OCI-LY7 (cell line): ENCODE measurements at regions not wholly inside any gene's neighbourhood (a gene's known extent, or its start where the extent isn't known, plus 50 kb on each side); places are given as distances from the start of the nearest gene placed in this dataset.

Source experiments
- BruUV-seq: library from RNA; stranded (reverse); fragments of 400-500 nt; replicated peaks from 2 replicates; lab custom pipeline; 2021; lab: Mats Ljungman, UMichigan
- CTCF ChIA-PET: fragments of 300-600 bp; sonication (Branson Sonifier 250); formaldehyde crosslinking; loops from one replicate; lab custom pipeline; 2022; ENCODE audit warnings: antibody characterized with exemption; ENCODE audit not compliant: unreplicated experiment; lab: Charles Lee
- POLR2A ChIA-PET: fragments of 300-600 bp; sonication (Branson Sonifier 250); formaldehyde crosslinking; loops from one replicate; lab custom pipeline; 2022; ENCODE audit warnings: antibody characterized with exemption; lab: Charles Lee
- DNase-seq: peaks from one replicate; pipeline ENCODE4 v3.0.0-alpha.2; 2015; ENCODE audit warnings: low spot score
- H2AFZ ChIP-seq: fragments of 200-600 bp; sonication (generic), shearing (Covaris generic); 2 replicates; pipeline ENCODE4 v1.6.1; 2014; ENCODE audit warnings: mild to moderate bottlenecking, antibody characterized with exemption, low read length, moderate library complexity
- H3K27ac ChIP-seq: fragments of 200-600 bp; sonication (generic); 2 replicates; pipeline ENCODE4 v1.5.1; 2014; ENCODE audit warnings: mixed run types, low read depth, mild to moderate bottlenecking, moderate library complexity, low read length, inconsistent platforms; ENCODE audit not compliant: poor library complexity, severe bottlenecking
- H3K36me3 ChIP-seq: fragments of 200-600 bp; sonication (generic); 2 replicates; pipeline ENCODE4 v1.6.1; 2014; ENCODE audit warnings: mild to moderate bottlenecking, antibody characterized with exemption, low read length, moderate library complexity, mixed read lengths; ENCODE audit not compliant: insufficient read depth
- H3K4me1 ChIP-seq: fragments of 200-600 bp; sonication (generic); 2 replicates; pipeline ENCODE4 v1.5.1; 2014; ENCODE audit warnings: mild to moderate bottlenecking, low read length; ENCODE audit not compliant: insufficient read depth, poor library complexity, severe bottlenecking
- H3K4me2 ChIP-seq: fragments of 200-600 bp; sonication (generic); 2 replicates; pipeline ENCODE4 v1.6.1; 2014; ENCODE audit warnings: mild to moderate bottlenecking, low read length
- H3K4me3 ChIP-seq: fragments of 200-600 bp; sonication (generic); 2 replicates; pipeline ENCODE4 v1.5.1; 2014; ENCODE audit warnings: mild to moderate bottlenecking, low read depth, low read length; ENCODE audit not compliant: poor library complexity, severe bottlenecking
- H3K79me2 ChIP-seq: fragments of 200-600 bp; sonication (generic); 2 replicates; pipeline ENCODE4 v1.6.1; 2016; ENCODE audit warnings: low read depth, mild to moderate bottlenecking, low read length, moderate library complexity, mixed read lengths; ENCODE audit not compliant: insufficient read depth
- H3K9me2 ChIP-seq: fragments of 200-600 bp; sonication (generic); 2 replicates; pipeline ENCODE4 v1.6.1; 2016; ENCODE audit warnings: mild to moderate bottlenecking, low read length, mixed read lengths; ENCODE audit not compliant: insufficient read depth
- H3K9me3 ChIP-seq: fragments of 200-600 bp; sonication (generic); 2 replicates; pipeline ENCODE4 v1.6.1; 2014; ENCODE audit warnings: mild to moderate bottlenecking, mixed run types, low read length, mixed read lengths
- H4K20me1 ChIP-seq: fragments of 200-600 bp; sonication (generic); 2 replicates; pipeline ENCODE4 v1.6.1; 2014; ENCODE audit warnings: mild to moderate bottlenecking, antibody characterized with exemption, low read length, moderate library complexity, mixed read lengths; ENCODE audit not compliant: insufficient read depth
- EZH2phosphoT487 ChIP-seq: fragments of 200-600 bp; sonication (generic); IDR thresholded peaks from 2 replicates; pipeline ENCODE4 v1.6.1; 2018; ENCODE audit warnings: low read depth, borderline replicate concordance, mild to moderate bottlenecking, mixed run types, antibody characterized with exemption, low read length, moderate library complexity, mixed read lengths
- intact Hi-C: fragments of 100-400 bp; cut with micrococcal nuclease; formaldehyde crosslinking; loops from one replicate; pipeline ENCODE4 v1.10.0; 2022; ENCODE audit not compliant: unreplicated experiment
- TF ChIP-seq, protein P1 (sequence below): fragments of 200-600 bp; sonication (generic); conservative IDR thresholded peaks from 2 replicates; pipeline ENCODE4 v1.5.1; 2014; ENCODE audit warnings: mild to moderate bottlenecking, antibody characterized with exemption, low read length, moderate library complexity, mixed read lengths

DNA sequence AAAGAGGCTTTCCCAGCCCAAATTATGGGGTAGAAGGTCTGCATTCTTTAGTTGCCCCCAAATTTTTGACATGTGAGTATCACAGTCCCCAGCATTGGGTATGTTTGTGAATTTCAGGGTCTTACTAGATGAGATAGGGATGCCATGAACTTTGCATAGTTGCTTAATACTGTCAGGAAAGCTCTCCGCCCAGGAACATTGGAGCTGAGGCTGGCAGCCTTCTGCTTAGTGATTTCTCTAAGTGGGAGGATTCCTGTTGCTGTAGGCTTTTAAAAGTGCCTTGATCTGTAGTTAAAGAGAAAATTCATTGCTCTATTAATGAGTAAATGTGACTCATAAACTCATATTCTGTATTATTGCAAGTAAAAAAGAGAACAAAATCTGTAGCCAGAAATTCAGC lies 206.9 kb downstream of the CAVIN4 start:
- ChIA-PET CTCF (no interaction called here), POLR2A (no interaction called here)
- Histone ChIP-seq H3K4me1 (no peaks in the 10 kb centered on the region), H4K20me1 (no peaks in the 10 kb centered on the region), H3K79me2 (no peaks in the 10 kb centered on the region), H3K36me3 (no peaks in the 10 kb centered on the region), H2AFZ (no peak overlapping the region), H3K4me3 (no peak overlapping the region), H3K9me3 (no peaks in the 10 kb centered on the region), H3K9me2 (no peaks in the 10 kb centered on the region), H3K27ac (no peak overlapping the region), H3K4me2 (no peak overlapping the region)
- BruUV-seq: no TSS peak
- TF ChIP-seq EZH2phosphoT487: no peak
- TF ChIP-seq, protein P1, sequence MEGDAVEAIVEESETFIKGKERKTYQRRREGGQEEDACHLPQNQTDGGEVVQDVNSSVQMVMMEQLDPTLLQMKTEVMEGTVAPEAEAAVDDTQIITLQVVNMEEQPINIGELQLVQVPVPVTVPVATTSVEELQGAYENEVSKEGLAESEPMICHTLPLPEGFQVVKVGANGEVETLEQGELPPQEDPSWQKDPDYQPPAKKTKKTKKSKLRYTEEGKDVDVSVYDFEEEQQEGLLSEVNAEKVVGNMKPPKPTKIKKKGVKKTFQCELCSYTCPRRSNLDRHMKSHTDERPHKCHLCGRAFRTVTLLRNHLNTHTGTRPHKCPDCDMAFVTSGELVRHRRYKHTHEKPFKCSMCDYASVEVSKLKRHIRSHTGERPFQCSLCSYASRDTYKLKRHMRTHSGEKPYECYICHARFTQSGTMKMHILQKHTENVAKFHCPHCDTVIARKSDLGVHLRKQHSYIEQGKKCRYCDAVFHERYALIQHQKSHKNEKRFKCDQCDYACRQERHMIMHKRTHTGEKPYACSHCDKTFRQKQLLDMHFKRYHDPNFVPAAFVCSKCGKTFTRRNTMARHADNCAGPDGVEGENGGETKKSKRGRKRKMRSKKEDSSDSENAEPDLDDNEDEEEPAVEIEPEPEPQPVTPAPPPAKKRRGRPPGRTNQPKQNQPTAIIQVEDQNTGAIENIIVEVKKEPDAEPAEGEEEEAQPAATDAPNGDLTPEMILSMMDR: no peak
- intact Hi-C loops: no loop called here
- DNase-seq: no peak

DNA sequence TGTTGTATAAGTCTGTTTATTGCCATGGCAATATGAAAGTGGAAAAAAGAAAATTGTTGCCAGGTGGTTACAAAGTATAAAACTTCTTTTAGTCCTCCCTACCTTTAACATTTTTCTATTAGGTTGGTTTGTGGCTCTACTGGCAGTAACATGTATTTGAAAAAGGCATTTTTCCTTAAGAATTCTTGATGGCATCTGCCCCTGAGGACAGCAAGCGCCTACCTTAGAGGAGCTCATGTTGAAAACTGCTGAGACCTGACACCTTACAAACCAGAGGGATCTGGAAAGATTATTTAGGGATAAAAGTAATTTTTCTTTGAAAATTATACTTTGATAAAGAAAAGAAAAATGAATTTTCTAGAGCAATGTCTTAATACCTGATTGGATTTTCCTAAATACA lies 208.1 kb downstream of the CAVIN4 start:
- Histone ChIP-seq H3K4me2 (no peak overlapping the region), H3K79me2 (no peaks in the 10 kb centered on the region), H3K9me2 (no peaks in the 10 kb centered on the region), H3K4me1 (no peaks in the 10 kb centered on the region), H3K27ac (no peak overlapping the region), H4K20me1 (no peaks in the 10 kb centered on the region), H2AFZ (no peak overlapping the region), H3K4me3 (no peak overlapping the region), H3K9me3 (no peaks in the 10 kb centered on the region), H3K36me3 (no peaks in the 10 kb centered on the region)
- TF ChIP-seq EZH2phosphoT487: no peak
- TF ChIP-seq, protein P1: no peak
- ChIA-PET CTCF (no interaction called here), POLR2A (no interaction called here)
- no TSS peak for BruUV-seq
- no peak for DNase-seq
- intact Hi-C loops: no loop called here

DNA sequence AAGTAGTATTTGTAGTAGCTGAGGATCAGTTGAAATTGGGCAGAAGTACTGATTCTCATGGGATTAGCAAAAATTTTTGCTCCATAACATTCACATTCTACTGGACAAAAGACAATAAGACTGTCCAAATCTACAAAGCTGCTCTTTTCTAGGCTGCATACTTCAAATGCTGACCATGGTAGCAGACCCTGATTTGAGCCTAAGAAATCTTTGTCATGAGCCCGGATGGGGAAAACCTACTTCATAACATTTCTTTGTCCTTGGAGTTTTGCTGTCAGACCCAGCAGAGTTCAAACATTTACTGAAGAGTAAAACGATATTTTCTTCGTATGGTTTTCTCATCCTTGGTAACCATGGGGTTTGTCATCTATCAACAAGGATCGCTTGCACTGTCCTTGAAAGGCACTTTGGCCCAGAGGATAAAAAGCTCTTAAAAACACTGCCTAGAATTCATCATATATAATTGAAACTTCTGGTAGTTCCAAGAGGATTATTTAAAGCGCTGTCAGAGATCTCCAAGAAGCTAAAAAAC lies 216.9 kb downstream of the CAVIN4 start:
- intact Hi-C loops: no loop called here
- TF ChIP-seq, protein P1: no peak
- no peak for TF ChIP-seq EZH2phosphoT487
- DNase-seq: no peak
- no peak overlapping the region for H3K4me3 ChIP-seq
- H3K9me2 ChIP-seq: no peaks in the 10 kb centered on the region
- H3K4me2 ChIP-seq: no peak overlapping the region
- no peaks in the 10 kb centered on the region for H3K79me2 ChIP-seq
- BruUV-seq: no TSS peak
- no peak overlapping the region for H3K27ac ChIP-seq
- no peaks in the 10 kb centered on the region for H4K20me1 ChIP-seq
- H3K9me3 ChIP-seq: no peaks in the 10 kb centered on the region
- no peak overlapping the region for H2AFZ ChIP-seq
- no peaks in the 10 kb centered on the region for H3K4me1 ChIP-seq
- CTCF ChIA-PET: no interaction called here
- POLR2A ChIA-PET: interaction anchor here (0.6 kb wide), 1 partner anchor 1619 kb away, joined by 3 read pairs; no protein-coding TSS in a partner anchor
- no peaks in the 10 kb centered on the region for H3K36me3 ChIP-seq
